DMS53 (cell line): ENCODE measurements at regions not wholly inside any gene's neighbourhood (a gene's known extent, or its start where the extent isn't known, plus 50 kb on each side); places are given as distances from the start of the nearest gene placed in this dataset.

ENCODE experiments used
- DNase-seq: peaks from one replicate; lab custom pipeline; 2025; lab: John Stamatoyannopoulos, UW

DNA sequence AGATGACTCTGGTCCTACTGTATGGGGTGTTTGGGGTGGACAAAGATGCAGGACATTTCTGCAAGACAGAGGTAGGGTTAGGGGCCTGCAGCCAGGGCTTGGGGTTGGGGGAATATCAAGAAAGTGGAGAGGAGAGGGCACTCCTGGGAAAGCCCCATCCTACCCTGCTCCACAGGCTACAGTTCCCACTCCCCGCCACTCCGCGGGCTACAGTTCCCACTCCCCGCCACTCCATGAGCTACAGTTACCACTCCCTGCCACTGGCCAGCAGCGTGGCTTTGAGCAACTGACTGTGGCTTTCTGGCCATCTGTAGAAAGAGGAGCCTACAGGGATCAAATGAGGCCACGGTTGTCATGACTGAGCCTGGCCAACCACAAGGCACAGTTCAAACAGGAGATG, 93.8 kb upstream of the GRIK3 start:
- no peak for DNase-seq

DNA sequence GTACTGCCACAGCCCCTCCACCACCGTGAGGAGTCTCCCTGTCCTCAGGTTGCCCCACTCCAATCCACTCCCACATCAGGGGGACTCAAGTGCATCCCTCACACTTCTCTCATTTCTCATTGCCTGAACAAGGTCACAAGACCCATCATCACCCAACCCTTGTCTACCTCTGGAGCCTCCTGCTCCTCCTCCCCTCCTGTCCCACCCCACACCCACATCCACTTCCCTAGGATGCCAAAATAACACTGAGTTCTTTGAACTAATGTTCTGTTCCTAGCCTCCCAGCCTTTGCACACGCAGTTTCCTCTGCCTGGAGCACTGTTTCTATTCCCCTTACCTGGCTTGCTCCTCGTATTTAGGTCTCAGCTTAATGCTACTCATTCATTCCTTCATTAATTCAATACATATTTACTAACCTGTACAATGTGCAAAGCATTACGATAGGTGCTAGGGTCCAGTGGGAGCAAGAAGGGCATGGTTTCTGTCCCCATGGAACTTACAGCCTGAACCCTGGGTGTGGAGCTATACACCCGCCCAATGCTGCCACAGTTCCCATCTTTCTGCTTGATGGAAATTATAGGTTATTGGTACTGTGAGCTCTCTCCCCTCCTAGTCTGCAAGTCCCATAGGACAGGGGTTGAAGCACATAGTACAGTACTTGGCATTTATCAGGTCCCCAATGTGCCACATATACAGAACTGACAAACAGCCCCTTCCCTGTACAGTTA, 96.1 kb upstream of the GRIK3 start:
- no peak for DNase-seq

DNA sequence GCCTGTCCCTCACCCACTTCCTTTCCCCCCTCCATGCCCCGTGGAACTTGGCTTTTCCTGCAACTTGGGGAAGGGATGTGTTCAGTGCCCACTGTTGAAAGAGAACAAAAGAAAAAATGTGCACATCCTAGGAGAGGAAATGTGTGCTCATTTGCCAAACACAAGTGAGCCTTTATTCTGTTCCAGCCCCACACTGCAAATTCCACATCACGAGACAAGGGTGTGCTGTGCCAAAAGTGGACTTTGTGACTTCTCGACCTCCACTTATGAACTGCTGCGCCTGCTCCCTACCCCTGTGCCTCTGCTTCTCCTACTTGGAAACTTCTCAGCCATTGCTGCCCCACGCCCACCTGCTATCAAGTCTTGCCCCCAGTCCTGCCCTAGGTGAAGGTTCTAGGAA, 97.0 kb upstream of the GRIK3 start:
- DNase-seq, result no peak

DNA sequence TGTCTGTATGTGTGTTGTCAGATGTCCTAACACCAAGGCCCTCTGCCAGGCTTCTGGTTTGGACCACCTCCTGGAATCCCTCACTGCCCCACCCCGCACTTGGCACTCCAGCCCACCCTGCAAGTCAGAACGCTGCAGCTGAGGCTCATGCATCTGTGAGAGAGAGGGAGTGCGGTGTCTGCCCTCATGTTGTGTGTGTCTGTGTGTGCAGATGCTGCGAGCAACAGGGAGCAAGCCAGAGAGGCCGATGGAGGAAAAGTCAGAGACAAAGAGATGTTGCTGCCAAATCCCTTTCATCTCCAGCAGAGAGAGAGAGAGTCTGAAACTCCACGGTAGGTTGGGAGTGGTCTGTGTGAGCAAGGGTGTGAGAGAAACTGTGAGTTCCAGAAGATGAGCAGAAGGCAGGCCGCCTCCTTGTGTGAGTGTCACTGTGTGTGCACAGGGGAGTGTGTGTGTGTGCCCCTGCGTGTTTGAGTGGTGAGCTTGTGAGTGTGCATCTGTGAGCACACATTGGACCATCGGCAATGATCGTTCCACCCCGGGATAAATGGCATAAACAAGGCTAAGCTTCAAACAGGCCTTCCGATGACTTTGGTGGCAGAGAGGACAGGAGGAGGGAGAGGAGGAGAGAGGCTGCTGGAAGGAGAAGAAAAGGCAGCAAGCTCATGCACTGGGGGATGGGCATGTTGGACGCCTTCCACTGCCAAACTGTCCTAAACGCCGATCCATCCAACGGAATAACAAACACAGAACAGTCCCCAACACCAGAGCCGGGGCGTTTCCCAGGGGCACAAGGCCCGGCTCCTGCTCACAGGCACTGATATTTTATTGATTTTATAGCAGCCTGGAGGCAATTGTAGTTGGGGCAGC, 99.2 kb upstream of the GRIK3 start:
- no peak for DNase-seq

DNA sequence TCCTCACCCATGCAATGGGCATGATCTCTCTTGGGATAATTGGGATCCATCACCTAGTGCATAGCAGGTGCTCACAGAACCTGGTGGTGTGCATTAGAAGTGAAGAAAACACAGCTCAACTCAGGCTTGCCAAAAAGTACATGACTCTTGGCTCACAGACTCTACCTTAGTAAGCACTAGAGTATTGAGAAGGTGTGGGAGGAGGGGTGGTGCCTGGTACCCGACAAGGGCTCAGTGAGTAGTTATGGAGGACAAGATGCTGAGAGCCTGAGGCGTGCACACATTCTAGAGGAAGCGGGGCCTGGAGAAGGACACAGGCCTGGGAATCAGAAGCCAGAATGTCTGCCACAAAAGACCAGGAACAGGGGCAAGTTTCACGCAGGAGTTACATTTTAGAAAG, 100.3 kb upstream of the GRIK3 start:
- DNase-seq, result no peak

DNA sequence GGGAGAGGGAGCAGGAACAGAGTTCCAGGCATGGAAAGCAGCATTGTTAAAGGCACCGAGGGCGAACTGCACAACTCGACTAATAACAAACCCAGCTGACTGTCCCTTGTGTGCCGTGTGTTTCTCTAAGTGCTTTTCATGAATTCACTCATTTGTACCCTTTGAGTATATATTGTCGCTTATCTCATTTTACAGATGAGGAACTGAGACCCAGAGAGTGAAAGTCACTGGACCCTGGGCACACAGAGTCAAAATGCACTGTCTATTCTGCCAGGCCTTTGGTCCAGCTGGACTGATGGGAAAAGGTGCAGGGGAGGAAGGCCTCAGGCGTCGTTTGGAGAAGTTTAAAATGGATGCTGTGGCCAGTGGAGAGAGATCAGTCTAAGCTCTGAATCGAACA, 100.7 kb upstream of the GRIK3 start:
- DNase-seq, result no peak

DNA sequence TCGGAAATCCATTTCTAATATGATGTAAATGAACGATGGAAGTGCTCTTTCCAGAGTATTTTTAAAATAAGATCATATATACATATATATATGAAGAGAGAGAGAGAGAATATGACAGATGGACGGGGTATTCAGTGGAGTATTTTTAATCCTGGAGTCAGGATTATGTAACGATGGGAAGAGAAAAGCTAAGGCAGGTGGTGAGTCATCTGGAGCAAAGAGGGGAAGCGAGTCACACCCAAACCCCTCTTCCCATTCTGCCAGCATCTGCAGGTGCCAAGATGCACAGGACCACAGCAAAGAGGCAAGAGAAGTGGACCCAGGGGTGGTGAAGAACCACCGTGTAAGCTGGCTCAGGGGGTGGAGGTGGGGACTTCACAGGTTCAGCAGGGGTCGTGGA, 102.7 kb upstream of the GRIK3 start:
- no peak for DNase-seq

DNA sequence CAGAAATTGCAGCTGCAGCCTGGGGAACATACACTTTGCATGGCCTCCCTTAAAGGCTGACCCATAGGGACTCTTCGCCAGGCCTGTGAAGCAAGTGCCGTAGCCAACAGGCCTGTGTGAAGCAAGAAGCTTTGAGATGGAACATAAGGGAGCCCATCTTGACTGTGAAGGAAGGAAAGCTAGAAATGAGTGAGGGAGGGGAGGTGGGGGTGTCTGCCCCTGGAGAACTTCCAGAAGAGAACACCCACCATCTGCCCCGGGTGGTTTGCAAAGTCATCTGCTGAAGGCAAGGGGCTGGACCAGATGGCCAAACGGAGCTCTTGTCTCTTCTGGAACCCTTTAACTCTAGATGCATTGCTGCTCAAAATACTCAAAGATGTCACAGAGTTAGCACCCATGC, 103.3 kb upstream of the GRIK3 start:
- DNase-seq, result no peak

DNA sequence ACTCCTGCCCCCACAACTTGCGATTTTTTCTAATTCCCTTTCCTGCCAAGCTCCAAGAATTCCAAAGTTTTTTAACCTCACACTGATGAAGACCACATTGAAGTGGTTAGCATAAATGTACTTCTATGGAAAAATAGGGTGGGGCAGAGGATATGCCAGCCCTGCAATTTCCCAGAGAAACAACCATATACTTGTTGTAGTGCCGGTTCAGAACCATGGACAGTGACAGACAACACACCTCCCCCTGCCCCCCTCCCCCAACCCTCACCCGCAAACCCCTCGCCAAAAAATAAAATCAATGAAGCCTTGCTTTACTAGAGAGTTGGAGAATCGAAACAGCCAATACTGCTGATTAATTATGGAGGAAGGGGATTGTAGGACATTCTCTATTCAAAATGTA, 109.5 kb upstream of the GRIK3 start:
- DNase-seq, result no peak

DNA sequence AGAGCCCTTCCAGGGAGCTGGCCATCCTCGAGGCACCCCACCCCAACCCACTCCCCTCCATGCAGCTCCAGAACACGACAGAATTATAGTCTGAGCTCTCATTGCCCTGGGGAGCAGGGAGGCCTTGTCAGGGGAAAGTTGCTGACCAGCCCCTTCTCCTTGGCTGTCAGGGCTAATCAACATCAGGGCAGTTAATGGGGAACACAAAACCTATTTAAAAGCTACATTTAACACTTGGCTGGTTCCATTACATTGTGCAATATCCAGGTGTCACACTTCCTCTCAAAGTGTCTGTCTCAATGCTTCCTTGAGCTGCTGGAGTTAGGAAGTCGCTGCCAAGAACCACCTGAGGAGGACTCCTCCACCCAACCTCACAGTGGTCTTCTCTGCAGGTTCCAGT, 111.8 kb upstream of the GRIK3 start:
- DNase-seq, result no peak

DNA sequence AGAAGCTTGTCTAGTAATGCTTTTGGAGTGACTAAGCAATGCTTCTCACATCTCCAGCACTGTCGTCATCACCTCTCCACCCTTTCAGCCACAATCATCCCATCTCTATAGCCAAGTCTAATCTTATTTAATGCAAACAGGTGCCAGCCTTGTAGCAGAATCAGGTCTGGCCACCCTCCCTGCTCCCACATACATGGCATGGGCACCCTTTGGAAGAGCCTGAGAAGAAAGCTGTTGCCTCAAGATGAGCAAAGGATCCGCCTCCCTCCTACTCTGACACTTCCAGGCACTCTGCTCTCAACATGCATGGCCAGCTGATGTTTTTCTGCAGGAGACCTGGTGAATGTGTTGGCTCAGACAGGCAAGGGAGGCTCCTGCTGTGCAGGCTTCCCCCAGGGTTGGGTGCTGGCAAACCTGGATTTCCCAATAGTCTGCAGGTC, 113.1 kb upstream of the GRIK3 start:
- no peak for DNase-seq

DNA sequence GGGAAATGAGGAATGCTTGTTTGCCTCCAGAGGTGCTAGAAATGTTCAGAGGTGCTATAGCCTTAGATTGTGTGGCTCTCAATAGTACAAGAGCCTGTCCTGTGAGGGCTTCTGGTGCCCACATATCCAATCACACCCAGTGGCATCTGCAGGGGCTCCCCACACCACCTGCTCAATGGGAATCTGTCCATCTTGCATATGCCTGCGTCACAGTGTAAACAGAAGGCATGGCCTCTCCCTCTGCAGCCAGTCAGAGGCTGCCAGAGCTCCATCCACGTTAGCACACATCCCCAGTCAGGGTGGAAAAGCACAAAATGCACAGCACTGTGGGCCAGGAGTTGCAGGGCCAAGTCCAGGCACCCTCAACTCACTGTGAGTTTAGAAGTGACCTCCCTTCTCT, 113.6 kb upstream of the GRIK3 start:
- no peak for DNase-seq

DNA sequence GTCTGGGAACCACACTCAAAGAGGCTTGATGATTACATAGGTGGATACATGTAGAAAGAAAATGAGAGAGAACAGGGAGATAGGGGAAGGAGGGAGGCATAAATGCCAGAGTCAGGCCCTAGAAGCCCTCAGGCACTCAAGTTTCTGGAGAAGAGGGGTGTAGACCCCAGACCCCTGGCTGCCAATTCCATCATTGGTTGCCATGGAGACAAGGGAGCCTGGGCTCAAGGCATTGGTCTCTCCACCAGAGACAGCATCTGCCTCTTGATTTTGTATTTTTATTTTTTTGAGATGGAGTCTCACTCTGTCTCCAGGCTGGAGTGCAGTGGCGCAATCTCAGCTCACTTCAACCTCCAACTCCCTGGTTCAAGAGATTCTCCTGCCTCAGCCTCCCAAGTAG, 114.3 kb upstream of the GRIK3 start:
- DNase-seq, result no peak

DNA sequence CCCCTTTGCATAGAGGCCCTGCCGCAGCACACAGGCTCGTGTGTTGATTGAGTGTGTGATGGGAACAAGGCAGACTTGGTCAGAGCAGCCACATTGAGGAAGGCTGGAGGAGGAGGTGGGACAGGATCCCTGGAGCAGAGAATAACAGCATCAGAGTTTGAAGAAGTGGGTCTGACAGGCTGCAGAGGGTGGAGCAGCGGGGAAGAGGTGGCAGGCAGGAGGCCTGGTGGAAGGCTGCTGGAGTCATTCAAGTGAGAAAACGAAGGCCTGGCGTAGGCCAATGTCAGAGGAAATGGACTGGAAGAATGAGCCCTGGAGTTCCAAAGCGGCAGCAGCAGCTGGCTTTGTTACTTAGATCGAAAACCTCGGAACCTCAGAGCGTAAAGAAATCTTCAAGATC, 115.0 kb upstream of the GRIK3 start:
- no peak for DNase-seq

DNA sequence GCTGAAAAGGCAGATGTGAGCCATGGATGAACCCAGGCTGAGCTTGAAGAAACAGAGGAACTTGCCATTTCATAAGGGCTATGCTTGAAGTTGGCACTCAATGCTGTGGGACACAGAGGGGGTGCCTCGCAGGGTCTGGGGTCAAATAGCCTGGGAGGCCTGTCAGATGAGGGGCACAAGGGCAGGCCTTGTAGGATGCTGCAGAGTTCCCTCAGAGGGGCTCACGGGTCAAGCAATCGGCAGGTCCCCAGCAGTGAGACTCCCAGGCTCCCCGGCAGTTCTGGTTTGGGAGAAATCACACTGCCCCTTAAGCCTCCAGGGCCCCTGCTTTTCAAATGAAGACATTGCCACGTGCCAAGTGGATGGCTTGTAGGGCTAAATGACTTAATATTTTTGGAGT, 116.7 kb upstream of the GRIK3 start:
- DNase-seq, result no peak

DNA sequence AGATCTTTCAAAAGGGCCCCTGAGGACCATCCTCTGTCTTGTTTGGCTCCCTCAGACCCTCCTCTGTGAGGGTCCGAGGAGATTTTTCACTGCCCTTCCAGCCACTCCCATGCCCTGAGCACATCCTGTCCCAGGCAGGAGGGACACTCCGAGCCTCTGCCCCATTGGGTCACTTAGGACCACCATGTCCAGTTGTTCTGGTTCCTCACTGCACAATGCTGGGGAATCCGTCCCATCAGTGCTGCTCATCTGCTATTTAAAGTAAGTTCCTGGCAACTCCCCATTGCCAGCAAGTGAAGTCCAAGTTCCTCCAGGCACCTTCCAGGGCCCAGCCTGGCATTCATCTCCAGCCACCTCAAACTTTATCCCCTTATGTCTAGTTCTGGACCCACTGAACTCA, 117.5 kb upstream of the GRIK3 start:
- no peak for DNase-seq

DNA sequence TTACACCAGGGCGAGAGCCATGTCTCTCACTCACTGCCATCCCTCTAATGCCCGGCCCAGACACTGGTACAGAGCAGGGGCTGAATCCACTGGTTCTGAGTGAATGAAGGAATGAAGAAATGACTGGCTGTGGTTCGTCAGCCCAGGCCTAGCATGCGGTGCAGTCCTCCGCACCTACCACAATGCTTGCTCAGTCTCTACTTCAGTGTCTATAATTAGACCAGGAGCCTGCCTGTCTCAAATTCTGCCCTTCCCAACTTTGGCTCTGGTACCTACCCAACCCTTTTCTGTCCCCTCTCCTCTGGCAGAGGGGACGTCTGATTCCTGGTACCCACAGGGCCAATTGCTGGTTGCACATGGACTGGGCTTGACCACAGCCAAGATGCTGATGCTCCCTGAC, 118.2 kb upstream of the GRIK3 start:
- DNase-seq, result no peak

DNA sequence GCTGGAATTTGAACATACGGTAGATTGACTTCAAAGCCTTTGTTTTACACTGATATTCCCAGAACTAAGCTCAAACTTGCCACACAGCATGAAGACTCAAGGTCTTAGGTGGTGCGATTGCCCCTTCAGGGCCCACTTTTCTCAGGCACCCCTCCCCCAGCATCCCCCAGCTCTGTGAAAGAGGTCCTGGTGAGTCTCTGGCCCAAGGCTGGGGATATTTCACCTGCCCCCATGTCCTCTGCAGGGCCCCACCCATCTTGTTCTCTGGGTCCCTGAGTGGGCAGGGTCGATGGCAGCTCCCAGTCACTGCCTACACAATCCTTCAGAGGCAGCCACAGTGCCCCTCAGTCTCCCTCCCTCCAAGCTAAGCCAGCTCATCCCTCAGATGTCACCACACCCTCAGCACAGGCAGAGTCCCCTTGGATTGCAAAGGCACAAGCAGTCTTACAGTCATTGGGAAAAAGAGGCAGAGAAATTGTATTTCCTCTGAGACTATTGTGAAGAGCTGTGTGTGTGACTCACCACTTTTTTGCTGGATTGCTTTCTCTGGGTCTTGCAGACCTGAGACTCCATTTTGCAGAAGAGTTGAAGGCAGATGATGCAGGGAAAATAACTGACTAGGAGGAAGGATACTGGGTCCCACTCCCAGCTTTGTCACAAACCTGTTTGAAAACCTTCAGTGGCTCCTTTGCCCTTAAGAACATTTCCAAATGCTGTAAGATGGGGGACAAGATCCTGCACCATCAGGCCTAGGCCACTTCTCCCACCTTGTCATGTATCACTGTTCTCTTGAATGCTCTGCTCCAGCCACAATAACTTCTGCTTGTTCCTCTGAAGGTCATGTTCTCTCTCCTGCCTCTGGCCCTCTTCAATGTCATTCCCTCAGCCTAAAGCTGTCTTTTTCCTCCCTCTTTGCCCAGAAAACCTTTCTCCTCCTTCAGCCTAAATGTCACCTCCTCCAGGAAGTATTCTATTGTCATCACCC, 119.1 kb upstream of the GRIK3 start:
- no peak for DNase-seq

DNA sequence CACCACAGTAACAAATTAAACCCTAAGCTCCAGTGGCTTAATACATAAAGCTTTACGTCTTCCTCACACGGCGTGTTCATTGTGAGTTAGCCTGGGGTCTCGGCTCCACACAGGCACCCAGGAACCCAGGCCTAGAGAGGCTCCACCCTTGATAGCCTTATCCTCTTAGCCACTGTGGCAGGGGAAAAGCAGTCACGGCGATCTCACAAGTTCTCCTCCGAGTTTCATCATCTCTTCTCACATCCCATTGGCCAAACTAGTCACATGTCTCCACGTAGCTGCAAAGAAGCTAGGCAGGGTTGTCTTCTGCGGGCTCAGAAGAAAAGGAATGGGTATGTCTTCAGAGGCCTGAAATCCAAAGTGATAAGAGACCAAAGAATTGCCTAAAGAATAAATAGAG, 122.3 kb upstream of the GRIK3 start:
- DNase-seq, result no peak

DNA sequence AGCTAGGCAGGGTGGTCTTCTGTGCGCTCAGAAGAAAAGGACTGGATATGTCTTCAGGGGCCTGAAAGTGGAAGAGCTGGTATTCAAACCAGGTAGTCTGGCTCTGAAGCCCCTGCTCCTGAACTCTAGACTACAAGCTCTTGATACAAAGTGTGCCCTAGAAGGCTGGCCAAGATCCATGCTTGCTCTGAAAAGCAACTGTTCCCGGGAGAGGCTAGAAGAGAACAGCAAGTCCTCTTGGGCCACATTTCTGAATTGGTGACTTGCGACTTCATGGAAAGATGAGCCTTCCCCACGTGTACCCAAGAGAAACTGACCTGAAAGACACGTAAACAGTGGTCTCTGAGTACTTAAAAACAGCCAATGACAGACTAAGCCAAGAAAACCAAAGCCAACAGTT, 123.3 kb upstream of the GRIK3 start:
- DNase-seq, result no peak

DNA sequence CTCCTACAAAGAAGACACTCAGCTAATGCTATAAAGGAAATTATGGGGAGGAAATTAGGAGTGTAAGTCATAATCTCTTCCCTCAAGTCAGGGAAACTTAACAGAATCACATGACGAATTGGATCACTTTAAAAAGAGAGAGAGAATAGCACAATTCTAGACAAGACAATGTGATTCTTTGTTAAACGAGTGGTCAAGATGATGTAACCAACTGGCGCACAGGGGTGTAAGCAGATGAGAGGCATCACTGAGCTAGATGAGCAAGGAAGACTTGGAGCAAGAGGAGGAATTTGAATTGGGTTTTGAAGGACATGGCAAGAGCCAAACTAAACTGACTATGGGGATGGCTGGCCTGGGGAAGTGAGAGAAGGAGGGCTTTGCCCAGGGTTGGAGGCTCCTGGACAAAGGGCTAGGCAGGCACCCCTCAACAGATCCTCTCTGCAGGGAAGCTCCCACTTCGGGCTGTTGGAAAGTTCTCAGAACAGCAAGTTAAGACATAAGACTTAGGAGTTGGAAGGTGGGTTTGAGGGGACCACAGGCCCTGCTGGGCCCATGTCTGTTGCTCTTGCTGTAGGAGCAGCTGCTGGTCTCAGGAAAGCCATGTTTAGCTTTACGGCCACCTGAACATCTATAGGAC, 123.9 kb upstream of the GRIK3 start:
- no peak for DNase-seq

DNA sequence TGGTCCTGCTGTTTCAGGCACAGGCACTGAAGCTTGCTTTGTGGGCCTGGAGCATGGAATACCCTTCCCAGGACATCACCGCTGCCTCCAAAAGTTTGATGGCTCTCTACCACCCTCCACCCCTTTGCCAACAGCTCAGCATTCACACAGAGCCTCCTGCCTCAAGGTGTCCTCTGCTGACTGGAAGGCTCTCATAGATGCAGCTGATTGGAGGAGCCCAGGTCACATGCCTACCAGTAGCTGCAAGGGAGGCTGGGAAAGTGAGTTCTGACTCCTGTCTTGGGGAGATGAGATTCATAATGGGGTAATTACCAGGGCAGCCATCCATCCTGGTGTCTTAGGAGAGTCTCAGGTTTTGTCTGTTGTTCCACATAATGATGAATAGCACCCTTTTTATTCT, 124.8 kb upstream of the GRIK3 start:
- no peak for DNase-seq
